GM12864 (cell line): ENCODE measurements at regions not wholly inside any gene's neighbourhood (a gene's known extent, or its start where the extent isn't known, plus 50 kb on each side); places are given as distances from the start of the nearest gene placed in this dataset.
"Not testable (repeated sequence)": the region's sequence is repeated elsewhere in the genome, so short reads cannot be mapped to it uniquely, and the experiment has no call there.

Experiments used
- DNase-seq: peaks from one replicate; pipeline ENCODE4 v3.0.0-alpha.2; 2011; ENCODE audit warnings: low read depth
- H3K4me3 ChIP-seq: 2 replicates; pipeline ENCODE4 v1.5.1; 2011; ENCODE audit warnings: mild to moderate bottlenecking, low read depth, low read length, control low read depth
- TF ChIP-seq, protein P1 (sequence below): IDR thresholded peaks from 2 replicates; pipeline ENCODE4 v1.5.1; 2011; ENCODE audit warnings: low read depth, mild to moderate bottlenecking, moderate library complexity, low read length, control low read depth, inconsistent platforms; ENCODE audit errors: missing control alignments

DNA sequence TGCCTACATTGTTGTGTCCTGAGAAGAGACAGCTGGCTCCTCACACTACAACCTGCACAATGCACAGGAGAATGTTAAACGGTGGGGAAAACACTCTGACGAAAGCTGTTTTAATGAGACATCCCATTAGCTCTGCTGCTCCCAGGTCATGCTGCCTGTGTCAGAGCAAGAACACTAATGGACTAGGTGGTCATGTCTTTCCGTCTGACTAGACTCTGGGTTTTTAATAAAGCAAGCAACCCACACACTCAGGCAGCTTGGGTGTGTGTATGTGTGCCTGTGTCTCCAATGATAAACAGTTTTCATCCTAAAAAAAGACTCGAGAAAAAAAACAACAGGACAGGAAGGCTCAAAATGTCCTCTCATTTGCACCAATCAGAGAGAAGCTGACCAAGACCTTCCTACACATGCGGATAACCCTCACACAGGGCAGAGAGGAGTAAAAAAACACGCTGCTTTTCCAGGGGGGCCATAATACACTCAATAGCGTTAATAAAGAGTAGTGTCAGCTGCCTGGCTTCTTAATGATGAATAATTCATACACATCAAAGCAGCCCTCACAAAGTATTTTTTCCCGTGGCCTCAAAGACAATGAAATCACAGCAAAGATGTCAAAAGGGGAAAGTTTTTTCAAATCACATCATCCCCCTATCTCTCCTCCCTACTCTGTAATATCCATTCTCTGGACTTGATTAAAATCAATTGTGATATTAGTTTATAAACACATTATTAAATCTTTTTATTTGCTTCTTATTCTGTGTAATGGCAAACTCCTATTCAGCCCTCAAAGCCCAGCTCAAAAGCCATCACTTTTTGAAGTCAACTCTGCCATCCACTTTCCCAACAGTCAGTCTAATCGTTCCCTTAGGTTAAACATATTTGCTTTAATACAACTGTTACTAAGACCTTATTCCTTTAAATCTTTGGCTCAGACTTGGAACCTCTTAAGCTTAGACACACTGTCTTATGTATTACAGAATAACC lies 244.2 kb upstream of the CDH11 start:
- H3K4me3 ChIP-seq: no peak overlapping the region
- TF ChIP-seq, protein P1, sequence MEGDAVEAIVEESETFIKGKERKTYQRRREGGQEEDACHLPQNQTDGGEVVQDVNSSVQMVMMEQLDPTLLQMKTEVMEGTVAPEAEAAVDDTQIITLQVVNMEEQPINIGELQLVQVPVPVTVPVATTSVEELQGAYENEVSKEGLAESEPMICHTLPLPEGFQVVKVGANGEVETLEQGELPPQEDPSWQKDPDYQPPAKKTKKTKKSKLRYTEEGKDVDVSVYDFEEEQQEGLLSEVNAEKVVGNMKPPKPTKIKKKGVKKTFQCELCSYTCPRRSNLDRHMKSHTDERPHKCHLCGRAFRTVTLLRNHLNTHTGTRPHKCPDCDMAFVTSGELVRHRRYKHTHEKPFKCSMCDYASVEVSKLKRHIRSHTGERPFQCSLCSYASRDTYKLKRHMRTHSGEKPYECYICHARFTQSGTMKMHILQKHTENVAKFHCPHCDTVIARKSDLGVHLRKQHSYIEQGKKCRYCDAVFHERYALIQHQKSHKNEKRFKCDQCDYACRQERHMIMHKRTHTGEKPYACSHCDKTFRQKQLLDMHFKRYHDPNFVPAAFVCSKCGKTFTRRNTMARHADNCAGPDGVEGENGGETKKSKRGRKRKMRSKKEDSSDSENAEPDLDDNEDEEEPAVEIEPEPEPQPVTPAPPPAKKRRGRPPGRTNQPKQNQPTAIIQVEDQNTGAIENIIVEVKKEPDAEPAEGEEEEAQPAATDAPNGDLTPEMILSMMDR: no peak
- no peak for DNase-seq

DNA sequence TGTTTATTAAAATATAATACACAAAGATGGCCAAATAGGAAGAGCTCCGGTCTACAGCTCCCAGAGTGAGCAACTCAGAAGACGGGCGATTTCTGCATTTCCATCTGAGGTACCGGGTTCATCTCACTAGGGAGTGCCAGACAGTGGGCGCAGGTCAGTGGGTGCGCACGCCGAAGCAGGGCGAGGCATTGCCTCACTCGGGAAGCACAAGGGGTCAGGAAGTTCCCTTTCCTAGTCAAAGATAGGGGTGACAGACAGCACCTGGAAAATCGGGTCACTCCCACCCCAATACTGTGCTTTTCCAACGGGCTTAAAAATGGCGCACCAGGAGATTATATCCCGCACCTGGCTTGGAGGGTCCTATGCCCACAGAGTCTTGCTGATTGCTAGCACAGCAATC lies 234.9 kb upstream of the CDH11 start:
- not testable (repeated sequence) for H3K4me3 ChIP-seq, DNase-seq

DNA sequence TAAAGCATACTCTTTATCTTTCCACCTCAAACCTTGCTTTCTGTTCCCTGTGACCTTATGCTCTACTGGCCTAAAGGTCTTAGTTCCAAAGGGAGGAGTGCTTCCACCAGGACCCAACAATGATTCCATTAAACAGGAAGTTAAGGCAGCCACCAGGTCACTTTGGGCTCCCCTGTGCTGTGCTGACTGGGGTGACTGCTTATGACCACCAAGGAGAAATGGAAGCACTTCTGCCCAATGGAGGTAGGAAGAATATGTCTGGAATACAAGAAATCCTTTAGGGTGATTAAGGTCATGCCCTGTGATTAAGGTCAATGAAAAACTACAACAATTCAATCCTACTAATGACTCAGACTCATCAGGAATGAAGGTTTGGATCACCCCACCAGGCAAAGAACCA lies 233.8 kb upstream of the CDH11 start:
- no peak for DNase-seq
- no peak overlapping the region for H3K4me3 ChIP-seq
- TF ChIP-seq, protein P1: no peak

DNA sequence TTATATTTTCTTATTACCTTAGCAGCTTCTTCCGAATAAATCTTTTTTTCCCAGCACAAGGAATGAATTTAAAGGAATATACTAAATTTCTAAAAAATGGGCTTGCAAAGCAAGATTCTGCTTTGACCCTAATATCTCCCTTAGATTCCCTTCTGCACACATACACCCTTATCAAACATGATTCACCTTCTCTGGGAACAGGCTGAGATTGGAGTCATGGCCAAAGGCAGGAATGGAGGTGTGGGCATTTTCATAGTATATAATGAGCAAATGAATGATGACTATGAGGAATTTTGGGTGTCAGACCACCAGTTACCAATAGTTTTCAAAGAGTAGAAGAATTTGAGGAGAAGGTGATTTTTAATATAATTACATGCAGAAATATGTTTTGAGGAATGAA lies 231.3 kb upstream of the CDH11 start:
- TF ChIP-seq, protein P1: no peak
- no peak for DNase-seq
- H3K4me3 ChIP-seq: no peak overlapping the region

DNA sequence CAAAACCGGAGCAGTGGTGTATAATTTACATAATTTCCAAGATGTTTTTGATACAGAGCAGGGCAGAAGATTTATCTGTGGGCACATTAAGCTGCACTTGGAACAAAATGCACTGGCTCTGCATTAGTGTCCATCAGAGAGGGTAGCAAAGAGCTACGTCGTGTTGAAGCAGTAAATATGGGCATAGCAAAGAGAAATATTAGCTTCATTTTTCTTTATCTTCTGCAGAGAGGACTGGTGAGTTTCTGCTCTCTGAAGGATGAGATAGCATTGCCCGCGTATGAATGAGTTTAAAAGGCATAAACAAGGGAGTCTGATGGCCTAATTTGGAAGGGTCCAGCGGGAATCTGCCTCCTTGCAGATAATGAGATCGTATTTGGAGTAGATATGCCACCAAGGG lies 227.8 kb upstream of the CDH11 start:
- DNase-seq: no peak
- H3K4me3 ChIP-seq: no peak overlapping the region
- TF ChIP-seq, protein P1: no peak

DNA sequence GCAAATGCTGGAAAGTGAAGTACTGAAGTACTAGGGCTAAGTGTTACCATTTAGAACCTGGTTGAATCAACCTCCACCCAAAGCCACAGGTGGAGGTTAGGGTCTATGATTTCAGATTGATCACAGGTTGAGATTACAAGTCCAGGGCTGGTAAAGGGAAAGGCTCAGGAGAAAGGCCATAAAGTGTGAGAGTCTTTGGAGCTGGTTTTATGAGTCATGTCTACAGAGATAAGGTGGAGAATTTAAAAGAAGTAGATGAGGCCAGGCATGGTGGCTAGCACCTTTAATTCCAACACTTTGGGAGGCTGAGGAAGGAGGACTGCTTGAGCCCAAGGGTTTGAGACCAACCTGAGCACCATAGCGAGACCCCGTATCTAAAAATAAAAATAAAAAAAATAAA lies 221.7 kb upstream of the CDH11 start:
- H3K4me3 ChIP-seq: no peak overlapping the region
- TF ChIP-seq, protein P1: no peak
- no peak for DNase-seq

DNA sequence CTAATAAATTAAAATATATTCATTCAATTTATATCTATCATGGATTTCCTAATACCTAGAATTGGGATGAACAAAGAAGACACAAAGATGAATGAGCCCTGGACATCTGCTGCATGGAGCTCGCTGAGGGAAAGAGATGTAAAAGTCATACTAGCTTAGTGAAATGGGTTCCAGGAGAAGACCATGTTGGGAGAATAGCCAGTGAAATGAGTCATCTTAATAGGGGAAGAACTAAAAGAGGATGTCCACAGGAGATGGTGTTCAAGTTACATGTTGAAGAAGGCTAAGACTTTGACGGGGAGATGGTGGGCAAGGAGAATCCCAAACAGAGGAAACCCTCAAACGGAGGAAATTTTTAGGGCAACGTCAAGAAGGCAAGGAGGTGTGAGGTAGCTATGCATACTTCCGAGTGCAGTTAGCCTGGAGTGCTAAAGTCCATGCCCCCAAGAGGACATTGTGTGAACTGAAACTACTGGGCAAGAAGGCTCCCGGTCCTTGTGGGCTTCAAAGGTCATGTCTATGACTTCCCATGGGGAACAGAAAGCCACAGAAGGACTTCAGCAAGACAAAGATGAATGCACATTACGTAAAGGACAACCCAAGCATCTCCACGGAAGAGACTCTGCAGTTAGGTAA lies 220.5 kb upstream of the CDH11 start:
- TF ChIP-seq, protein P1: no peak
- no peak overlapping the region for H3K4me3 ChIP-seq
- no peak for DNase-seq
